DMS 273 (cell line): ENCODE measurements at regions not wholly inside any gene's neighbourhood (a gene's known extent, or its start where the extent isn't known, plus 50 kb on each side); places are given as distances from the start of the nearest gene placed in this dataset.
"Not testable (repeated sequence)": the region's sequence is repeated elsewhere in the genome, so short reads cannot be mapped to it uniquely, and the experiment has no call there.

Experiments
- DNase-seq: peaks from one replicate; lab custom pipeline; 2025; ENCODE audit not compliant: unreplicated experiment; lab: John Stamatoyannopoulos, UW

- peak; percentile 23 for DNase-seq
These were observed 59.3 kb upstream of the ZNF217 start for GRCh38 chr20:53652859-53653517.

DNA sequence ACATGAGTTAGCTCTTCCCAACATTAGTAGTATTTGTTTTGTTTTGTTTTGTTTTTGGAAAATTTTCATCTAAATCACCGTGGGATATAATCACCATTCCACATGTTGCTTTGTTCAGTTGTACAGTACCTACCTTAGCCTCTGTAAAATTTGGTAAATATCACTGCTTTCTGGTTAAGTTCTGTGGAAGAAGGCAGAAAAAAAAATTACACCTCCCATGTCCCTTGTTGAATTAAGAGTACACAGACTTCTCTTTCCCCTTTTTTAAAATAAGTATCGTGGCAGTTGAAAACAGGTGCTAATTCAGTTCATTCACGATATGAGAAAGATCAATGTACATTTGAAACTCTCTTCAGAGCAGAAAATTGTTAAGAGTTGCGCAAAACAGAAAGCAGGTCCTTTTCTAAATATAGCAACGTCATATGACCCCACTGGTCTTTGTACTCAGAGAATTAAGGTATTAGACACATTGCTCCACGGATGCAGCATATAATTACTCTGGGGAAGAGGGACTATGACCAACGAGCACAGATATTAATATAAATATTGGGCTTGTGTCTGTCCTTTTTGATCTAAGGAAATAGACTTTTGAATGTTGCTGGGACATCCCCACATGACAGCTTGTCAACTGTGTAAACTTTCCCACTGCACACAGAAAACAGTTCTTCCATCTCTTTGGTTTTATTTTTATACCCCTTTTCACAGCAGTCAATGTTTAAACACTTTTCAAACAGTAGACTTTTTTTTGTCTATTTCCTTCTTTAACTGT is 58.6 kb upstream of the ZNF217 start:
- peak; percentile 43 for DNase-seq

- DNase-seq = not testable (repeated sequence)
These were observed 55.9 kb upstream of the ZNF217 start for GRCh38 chr20:53649493-53649892.

GRCh38 chr20:53647286-53647821 is 53.7 kb upstream of the ZNF217 start:
- no peak for DNase-seq

DNA sequence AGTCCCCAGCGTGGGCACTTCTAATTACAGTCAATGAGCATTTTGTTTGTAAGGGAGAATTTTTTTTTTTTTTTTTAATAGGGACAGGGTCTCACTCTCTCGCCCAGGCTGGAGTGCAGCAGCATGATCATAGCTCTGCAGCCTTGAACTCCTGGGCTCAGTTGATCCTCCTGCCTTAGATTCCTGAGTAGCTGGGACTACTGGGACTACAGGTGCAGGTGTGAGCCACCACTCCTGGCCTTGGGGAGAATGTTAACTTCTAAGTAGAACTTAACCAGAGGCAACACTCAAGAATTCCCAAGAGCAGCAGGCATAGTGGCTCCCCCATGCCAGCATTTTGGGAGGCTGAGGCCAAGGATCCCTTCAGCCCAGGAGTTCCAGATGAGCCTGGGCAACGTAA is 52.9 kb upstream of the ZNF217 start:
- no peak for DNase-seq

- DNase-seq = no peak
These were observed 51.9 kb upstream of the ZNF217 start for GRCh38 chr20:53645582-53645897.

GRCh38 chr20:53644108-53644507 is 50.5 kb upstream of the ZNF217 start:
- not testable (repeated sequence) for DNase-seq
